HG02981 (cell line): ENCODE measurements at regions not wholly inside any gene's neighbourhood (a gene's known extent, or its start where the extent isn't known, plus 50 kb on each side); places are given as distances from the start of the nearest gene placed in this dataset.
A peak's percentile ranks its signal among the peaks of the same experiment; 100 is the strongest.
"Not testable (repeated sequence)": the region's sequence is repeated elsewhere in the genome, so short reads cannot be mapped to it uniquely, and the experiment has no call there.

Experiments
- ATAC-seq: cut with Tn5 transposase; IDR thresholded peaks from one replicate; pipeline ENCODE4 v1.9.1; 2021; ENCODE audit warnings: mild to moderate bottlenecking, moderate library complexity; ENCODE audit not compliant: unreplicated experiment

DNA sequence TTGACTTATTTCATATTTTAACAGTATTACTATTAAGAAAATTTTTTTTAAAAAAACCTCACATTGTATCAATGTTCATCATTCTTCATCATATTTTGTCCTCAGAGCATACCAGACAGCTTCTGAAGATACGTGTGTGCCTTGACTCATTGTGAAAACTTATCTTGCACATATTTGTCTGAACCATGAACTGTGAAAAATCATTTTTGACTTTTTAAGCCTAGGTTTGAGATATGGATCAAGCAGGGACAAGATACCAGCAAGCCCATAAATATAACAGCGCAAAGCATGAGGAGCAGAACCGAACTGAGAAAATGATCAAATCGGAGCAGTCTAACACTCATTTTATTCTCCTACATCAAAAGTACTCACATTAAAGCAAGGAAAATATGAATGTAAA, 506.0 kb downstream of the BRINP3 start:
- no peak for ATAC-seq

DNA sequence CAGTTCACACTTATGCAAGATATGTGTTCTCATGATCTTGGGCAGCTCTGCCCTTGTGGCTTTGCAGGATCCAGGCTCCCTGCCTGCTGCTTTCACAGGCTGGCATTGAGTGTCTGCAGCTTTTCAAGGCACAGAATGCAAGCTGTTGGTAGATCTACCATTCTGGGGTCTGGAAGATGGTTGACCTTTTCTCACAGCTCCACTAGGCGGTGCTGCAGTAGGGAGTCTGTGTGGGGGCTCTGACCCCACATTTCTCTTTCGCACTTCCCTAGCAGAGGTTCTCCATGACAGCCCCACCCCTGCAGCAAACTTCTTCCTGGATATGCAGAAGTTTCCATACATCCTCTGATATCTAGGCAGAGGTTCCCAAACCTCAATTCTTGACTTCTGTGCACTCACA, 500.5 kb downstream of the BRINP3 start:
- no peak for ATAC-seq

DNA sequence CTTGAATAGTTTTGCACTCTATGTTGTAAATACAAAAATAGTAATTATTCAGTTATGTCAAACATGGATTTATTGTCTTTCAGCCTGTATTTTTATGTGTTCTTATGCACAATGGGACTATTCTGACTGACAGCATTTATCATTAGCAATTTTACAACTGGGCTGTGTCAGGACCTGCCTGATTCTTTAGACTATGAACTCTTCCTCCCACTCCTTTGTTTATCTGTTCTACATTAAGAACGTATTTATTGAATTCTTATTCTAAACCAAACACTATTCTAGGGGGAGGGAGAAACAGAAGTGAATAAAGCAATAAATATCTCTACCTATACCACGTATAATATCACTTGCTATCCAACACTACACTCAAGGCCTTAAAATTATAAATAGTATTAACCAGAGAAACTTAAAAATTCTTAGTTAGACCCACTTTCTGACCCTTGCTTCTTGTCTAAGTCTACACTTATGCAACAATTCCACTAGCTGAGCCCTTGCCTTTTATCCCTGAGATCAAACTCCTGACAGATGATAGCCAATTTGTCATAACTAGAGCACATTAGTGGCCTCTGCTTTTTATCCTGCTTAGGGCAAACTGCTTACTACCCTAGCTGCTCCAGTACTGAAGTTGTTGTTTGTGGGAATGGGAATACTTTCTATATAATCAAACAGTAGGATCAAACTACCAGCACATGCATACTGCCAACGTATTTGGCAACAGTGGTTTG, 494.3 kb downstream of the BRINP3 start:
- no peak for ATAC-seq

DNA sequence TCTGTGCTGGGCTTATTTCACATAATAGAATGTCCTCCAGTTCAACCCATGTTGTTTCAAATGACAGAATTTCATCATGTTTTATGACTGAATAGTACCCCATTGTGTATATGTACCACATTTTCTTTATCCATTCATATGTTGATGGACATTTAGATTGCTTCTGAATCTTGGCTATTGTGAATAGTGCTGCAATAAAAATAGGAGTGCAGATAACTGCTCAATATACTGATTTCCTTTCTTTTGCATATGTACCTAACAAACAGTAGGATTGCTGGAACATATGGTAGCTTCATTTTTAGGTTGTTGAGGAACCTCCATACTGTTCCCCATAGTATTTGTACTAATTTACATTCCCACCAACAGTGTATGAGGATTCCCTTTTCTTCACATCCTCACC, 491.1 kb downstream of the BRINP3 start:
- ATAC-seq: no peak

DNA sequence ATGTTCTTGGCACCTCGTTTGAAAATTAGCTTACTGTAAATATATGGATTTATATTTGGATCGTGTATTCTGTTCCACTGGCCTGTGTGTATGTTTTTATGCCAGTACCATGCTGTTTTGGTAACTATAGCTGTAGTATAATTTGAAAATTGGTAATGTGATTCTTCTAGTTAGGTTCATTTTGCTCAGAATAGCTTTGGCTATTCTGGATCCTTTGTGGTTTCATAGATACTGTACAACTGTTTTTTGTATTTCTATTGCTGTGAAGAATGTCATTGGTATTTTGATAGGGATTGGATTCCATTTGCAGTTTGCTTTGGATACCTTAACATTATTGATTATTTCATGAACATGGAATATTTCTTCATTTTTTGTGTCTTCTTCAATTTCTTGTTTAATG, 490.2 kb downstream of the BRINP3 start:
- ATAC-seq: no peak

DNA sequence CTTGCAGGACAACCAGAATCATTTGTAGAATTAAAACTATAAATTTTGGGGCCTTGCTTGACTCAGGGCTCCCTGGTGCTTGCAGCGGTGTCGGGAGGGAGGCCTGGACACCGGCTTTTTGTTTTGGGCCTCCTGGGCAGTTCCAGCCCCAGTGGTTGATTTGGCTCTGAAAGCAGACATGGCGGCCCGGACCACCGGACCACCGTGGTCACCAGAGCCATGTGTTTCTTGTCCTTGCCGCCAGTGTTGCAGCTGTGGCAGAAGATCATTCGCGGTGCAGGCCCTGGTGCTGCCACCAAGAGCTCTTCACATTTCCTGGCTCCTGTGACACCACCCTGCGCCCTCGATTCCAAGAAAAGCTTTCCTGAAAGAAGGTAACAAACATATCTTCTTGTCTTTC, 484.8 kb downstream of the BRINP3 start:
- no peak for ATAC-seq

DNA sequence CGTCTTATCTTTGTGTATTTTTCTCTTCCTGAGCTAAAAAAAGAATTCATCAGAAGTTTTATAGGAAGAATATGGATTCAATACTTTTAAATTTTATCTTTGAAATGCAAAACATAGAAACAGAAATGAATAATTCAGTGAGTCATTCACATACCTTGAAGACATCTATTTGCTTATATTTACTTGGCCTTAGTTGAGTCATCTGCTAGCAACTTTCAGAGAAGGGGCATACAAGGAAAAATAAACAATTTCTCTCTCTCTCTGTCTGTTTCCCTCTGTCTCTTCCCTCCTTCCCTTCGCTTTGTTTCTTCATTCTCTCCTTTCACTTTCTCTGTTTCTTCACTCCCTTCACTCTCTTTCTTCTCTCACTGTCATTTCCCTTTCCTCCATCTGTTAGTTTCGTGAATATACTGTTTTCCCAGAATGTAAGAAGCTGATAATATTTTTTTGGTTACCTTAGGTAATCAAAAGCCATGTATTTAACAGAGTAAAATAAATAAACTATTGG, 477.2 kb downstream of the BRINP3 start:
- no peak for ATAC-seq

DNA sequence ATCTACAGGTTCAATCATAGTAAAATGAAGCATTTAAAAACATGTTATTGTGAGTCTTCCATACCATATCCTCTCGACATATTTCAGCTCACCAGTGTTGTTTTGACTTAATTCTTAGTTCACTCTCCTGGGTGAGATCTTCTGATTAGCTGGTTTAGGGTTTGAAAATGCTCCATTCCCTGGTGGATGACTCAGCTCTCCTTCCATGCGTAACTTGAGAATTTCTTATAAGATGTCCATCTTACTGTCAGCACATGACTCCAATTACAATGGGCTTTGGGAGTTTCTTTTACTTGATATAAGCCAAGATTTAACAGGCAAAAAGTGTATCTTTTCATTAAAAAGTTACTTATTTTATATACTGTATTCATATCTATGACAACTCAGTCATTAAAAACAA, 476.5 kb downstream of the BRINP3 start:
- ATAC-seq: no peak

DNA sequence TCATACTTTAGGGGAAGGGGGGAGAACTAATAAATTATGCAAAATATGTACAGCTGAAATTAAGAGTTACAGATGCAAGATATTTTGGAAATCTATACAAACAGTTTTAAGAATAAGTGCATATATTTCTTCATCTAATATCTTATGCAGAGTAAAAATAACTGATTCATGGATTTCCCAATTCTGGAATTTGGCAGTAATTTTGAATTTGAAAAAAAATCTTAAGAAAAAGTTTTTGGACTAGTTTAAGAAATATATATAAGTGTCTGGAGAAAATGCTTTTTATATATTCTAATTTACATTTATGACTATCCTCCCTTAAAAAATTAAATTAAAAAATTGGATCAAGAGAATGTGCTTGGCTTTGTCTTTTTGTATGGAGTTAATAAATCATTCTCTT, 474.3 kb downstream of the BRINP3 start:
- no peak for ATAC-seq

DNA sequence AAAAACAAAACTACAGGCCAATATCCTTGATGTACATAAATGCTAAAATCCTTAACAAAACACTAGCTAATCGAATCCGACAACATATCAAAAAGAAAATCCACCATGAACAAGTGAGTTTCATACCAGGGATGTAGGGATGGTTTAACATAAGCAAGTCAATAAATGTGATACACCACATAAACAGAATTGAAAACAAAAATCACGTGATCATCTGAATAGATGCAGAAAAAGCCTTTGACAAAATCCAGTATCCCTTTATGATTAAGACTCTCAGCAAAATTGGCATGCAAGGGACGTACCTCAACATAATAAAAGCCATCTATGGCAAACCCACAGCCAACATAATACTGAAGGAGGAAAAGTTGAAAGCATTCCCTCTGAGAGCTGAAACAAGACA, 466.1 kb downstream of the BRINP3 start:
- ATAC-seq: no peak

DNA sequence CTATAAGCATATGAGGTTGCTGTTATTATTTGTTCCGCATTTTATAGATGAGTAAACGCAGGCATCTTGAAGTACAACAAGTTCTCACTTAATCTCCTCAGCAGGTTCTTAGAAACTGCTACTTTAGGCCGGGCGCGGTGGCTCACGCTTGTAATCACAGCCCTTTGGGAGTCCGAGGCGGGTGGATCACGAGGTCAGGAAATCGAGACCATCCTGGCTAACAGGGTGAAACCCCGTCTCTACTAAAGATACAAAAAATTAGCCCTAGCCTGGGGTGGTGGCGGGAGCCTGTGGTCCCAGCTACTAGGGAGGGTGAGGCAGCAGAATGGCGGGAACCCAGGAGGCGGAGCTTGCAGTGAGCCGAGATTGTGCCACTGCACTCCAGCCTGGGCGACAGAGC, 458.5 kb downstream of the BRINP3 start:
- ATAC-seq: not testable (repeated sequence)

DNA sequence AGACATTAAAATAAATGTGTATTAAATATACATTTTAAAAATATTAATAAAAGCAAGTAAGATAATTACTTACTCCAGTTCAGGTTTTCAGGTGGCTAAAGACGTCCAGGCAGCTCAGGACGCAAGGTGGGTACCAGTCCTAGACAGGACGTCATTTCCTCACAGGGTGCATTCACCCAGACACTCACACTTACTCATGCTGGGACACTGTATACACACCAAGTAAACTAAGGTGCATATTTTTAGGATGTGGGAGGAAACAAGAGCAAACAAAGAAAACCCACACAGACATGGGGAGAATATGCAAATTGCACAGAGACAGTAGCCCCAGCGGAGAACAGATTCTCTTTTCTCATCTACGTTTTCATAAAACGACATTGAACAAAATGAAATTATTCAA, 457.9 kb downstream of the BRINP3 start:
- ATAC-seq: no peak

DNA sequence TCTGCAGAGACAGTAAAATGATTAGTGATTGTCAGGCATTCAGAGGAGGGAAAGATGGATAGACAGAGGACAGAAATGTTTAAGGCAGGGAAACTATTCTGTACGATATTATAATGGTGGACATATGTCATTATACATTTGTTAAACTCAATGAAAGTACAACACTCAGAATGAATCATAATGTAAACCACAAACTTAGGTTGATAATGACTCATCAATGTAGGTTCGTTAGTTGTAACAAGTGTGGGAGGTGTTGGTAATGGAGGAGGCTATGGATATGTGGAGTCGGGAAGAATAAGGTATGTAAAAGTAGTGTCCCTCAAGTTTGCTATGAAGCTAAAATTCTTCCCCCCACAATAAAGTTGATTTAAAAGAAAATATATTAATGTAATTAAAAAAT, 455.0 kb downstream of the BRINP3 start:
- ATAC-seq: peak; percentile 89

DNA sequence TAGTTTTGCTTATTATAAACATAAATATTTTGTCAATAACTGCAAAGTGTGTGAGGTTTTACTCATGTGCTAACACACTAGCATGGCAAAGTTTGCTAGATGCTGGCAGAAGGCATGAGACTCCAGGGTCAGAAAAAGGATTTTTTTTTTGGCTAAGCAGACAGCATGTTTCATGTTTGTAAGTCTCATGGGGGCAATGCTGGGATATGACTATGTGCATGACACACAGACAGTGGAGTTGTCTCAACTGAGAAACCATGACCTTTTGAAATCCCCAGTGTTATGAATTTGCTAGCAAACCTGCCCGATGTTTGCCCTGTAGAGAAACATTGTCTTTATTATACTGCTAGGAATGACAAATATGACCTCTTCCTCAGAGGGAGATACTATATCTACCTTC, 448.2 kb downstream of the BRINP3 start:
- ATAC-seq: no peak

DNA sequence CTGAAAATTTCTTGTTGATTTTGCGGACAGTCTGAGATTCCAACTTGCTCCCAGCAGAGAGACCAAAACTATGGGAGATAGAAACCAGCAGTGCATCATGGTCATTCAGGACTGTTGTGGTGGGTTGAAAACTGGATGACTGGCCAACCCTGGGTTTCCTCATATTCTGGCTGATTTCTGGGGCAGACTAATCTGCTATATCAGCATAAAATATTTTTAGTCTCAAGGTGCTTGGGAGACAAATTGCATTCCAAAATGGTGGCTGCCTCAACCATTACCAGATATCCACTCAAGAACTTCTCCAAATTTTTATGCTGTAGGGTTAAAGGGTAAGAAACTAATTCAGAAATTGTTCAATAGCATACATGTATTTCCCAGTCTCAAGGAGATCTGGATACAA, 434.0 kb downstream of the BRINP3 start:
- no peak for ATAC-seq

DNA sequence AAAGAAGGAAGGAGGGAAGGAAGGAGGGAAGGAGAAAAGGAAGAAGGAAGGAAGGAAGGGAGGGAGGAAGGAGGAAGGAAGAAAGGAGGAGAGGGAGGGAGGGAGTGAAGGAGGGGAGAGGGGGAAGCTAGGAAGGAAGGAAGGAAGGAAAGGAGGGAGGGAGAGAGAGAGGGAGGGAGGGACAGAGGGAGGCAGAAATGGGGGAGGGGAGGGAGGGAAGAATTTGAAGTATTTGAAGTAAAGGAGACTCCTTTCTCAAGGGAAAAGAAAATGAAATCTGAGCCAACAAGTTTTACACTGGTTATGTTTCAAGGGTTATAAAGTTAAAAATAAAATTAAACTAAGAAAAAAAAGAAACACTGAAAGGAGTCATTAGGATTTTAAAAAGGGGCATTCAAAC, 431.4 kb downstream of the BRINP3 start:
- ATAC-seq: no peak
